NCI-H2227 (cell line): ENCODE measurements at regions not wholly inside any gene's neighbourhood (a gene's known extent, or its start where the extent isn't known, plus 50 kb on each side); places are given as distances from the start of the nearest gene placed in this dataset.

Experiments
- DNase-seq: peaks from one replicate; lab custom pipeline; 2025; ENCODE audit not compliant: unreplicated experiment; lab: John Stamatoyannopoulos, UW

DNA sequence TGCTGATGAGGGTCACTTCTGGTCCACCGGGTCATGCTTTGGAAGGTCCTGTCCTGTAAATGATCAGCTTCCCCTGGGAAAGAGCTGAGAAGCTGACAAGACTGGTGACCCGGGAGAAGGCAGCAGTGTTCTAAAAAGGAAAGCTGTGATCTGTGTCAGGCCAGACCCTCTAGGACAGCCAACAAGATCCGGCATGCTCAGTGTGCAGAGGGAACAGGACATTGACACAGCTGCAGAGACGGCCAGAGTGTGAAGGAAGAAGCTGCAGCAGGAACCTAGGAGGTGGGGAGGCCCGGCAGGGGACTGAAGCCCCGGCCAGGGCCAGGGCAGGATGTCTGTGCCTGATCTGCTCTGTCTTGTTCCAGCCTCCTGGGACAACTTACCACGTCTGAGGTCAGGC lies 372.7 kb upstream of the ID2 start:
- no peak for DNase-seq

DNA sequence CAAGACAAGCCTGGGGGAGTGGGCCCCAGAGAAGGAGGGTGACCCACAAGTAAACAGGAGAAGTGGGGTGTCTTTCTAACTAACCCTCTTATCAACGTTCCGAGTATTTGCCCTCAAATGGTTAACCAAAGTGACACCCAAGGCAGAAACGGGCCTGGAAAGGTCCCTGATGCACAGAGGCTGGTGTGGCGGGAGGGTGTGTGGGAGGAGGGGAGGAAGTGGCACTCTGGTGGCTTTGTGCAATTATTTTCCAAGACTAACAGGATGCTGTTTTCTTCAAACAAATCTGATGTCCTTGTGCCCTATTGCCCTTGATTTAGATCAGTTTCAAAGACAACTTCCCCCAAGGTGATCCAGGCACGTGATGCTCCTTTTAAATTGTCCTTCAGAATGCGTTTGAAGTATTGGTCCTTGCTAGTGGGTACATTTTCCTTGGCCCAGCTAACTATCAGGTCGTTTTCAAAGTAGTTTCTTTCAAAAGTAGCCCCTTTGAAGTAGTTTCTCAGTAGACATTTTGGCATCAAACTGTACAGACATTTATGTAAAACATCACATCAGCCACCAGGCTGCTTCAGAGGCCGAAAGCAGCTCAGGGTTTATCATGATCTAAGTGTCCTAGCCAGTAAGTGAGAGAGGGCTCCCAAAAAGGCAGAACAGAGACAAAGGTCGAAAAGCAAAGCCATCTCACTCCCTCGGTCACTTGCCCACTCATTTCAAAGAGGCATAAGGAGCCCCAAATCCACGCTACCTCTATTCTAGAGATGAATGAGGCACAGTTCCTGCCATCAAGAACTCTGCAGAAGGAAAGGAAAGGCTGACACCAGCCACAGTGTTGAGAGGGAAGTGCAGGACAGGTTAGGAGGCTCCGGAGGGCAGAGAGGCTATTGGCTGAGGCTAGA lies 371.1 kb upstream of the ID2 start:
- DNase-seq = no peak

- no peak for DNase-seq
Observed at GRCh38 chr2:8312221-8312620, 369.6 kb upstream of the ID2 start.

DNA sequence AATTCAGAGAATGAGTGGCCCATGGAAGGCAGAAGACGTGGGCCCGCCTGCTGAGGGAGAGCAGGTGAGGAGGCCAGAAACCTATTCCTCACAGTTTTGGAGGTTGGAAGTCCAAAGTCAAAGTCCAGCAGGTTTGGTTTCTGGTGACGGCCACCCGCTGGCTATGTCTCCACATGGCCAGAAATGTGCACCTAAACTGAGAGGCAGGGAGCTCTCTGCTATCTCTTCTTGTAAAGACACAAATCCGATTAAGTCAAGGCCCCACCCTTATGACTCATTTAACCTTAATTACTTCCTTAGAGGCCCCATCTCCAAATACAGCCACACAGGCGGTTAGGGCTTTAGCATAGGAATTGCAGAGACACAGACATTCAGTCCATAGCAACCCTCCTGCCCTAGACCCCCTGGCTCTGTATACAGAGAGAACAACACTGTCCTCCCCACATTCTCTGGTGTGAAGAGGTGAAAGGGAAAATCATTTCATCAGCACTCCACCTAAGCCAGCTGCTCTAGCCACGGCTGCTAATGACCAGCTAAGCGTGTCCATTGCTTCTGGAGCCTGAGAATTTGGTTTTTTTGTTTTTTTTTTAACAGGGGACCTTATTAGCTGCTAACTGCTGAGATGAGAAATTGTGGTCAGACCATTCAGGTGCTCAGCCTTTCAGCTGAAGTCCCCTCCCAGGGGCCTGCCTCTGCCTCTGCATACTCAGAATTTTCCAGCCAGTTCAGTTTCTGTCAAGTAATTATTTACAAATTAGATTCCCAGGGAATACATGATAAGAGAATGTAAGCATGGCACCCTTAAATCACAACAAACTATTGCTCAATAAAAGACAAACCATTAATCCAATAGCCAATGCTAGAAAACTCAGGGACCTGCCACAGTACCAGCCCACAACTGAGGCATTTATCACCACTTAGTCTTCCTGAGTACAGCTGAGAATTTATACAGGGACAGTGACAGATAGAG lies 368.7 kb upstream of the ID2 start:
- no peak for DNase-seq

GRCh38 chr2:8314063-8314462 lies 367.8 kb upstream of the ID2 start:
- DNase-seq = no peak

- DNase-seq = no peak
Observed at GRCh38 chr2:8315531-8316165, 366.2 kb upstream of the ID2 start.

DNA sequence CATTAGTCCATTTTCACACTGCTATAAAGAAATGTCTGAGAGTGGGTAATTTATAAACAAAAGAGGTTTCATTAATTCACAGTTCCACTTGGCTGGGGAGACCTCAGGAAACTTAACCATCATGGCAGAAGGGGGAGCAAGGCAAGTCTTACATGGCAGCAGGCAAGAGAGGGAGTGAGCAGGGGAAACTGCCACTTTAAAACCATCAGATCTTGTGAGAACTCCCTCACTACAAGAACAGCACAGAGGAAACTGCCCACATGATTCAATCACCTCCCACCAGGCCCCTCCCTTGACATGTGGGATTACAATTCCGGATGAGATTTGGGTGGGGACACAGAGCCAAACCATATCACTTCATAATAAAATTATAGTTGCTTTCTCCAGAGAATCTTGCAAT lies 365.5 kb upstream of the ID2 start:
- no peak for DNase-seq

DNA sequence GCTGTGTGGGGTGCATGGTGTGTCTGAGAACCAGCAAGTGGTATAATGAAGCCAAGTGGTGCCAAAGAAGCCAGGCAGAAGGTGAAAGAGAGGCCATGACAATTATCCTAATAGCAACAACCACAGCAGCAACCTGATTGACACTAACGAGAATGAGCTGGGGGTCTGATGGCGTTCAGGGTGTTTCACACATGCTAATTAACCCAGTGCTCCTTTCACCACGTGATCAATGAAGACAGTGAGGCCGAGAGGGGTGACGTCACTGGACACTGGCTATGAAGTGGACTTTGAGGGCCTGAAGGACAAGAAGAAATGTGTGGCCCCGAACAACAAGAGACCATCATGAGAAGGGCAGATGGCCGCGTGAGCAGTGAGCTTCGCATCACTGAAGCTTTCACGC lies 364.4 kb upstream of the ID2 start:
- no peak for DNase-seq

DNA sequence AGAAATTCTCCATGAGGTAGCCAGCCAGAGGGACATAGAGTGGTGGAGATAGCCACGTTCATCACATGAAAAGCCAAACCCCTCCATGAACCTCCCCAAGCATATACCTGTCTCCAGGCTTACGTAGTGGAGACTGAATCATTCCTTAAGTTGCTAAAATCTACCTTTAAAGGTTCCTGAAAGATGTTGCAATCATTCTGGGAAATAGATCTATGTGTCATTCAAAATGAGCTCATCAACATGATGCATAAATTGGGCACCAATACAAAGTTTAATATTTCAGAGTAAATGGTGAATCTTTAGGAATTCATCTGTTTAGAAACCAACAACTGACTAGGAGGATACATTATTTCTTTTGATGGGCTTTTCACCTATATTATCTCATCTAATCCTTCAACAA lies 362.6 kb upstream of the ID2 start:
- no peak for DNase-seq

- no peak for DNase-seq
Observed at GRCh38 chr2:8320311-8321066, 361.4 kb upstream of the ID2 start.

DNA sequence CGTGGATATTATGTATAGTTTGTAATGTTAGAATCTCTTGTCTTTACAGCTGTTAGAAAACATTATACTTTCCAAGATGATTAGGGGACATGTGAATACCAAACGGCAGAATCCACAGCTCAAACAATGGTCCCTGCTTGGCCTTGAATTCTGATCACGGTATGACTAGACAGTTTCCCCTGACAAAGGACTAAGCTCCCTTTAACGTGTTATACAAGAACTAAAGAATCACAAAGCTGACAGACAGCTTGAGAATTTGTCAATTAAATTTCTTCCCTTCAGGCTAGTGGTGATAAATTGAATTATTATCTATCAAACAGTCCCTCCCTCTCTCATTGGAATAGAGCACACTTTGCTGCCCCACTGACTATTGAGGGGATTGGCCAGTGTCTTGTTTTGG lies 359.2 kb upstream of the ID2 start:
- DNase-seq = no peak

DNA sequence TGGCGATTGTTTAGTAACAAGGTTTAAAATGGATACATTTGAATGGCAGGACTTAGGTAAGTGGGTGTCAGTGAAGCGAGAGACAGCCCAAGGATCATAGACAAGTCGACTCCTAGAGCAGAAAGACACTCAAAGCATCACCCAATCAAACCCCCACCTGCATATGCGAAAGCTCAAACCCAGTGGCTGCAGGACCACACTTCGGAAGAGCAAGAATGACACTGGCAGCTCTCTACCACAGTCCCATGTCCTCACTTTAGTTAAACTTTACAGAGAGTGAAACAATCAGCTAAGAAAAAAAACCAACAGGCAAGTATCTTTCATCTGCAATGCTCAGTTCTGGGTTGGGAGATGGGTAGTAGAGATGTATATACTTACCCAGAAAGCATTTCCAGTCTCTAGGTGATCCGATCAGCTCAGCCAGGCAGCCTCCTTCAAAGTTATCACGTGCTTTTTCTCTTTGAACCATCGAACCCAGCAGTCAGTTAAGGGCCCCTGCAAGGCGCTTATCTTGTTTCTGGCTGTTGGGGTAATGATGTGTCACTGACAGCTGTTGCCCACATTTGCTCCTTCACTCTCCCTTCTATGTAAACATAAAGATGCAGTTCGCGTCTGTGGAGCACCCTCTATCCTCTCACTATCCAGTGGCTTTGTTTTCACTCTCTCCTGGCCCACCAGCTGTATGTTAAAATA lies 357.5 kb upstream of the ID2 start:
- no peak for DNase-seq

- DNase-seq = no peak
Observed at GRCh38 chr2:8324901-8325300, 357.0 kb upstream of the ID2 start.

- no peak for DNase-seq
Observed at GRCh38 chr2:8327371-8328100, 354.3 kb upstream of the ID2 start.

DNA sequence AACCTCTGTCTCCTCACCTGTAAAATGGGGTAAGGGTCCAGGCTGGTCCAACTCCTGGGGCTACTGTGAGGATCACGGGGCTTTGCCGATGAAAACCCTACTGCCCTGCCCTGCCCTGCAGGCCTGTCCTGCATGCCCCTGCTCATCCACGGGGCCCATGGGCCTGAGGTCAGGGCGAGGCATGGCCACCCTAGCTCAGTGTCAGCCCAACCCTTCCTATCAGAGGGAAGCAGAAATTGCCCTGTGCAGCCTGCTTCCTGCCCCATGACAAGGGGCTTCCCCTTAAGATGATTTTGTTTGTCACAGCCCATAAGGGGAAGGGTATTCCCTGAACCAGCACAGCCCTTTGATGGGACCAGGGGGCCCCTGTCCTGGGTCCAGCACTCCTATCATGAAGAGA lies 353.6 kb upstream of the ID2 start:
- DNase-seq = no peak

DNA sequence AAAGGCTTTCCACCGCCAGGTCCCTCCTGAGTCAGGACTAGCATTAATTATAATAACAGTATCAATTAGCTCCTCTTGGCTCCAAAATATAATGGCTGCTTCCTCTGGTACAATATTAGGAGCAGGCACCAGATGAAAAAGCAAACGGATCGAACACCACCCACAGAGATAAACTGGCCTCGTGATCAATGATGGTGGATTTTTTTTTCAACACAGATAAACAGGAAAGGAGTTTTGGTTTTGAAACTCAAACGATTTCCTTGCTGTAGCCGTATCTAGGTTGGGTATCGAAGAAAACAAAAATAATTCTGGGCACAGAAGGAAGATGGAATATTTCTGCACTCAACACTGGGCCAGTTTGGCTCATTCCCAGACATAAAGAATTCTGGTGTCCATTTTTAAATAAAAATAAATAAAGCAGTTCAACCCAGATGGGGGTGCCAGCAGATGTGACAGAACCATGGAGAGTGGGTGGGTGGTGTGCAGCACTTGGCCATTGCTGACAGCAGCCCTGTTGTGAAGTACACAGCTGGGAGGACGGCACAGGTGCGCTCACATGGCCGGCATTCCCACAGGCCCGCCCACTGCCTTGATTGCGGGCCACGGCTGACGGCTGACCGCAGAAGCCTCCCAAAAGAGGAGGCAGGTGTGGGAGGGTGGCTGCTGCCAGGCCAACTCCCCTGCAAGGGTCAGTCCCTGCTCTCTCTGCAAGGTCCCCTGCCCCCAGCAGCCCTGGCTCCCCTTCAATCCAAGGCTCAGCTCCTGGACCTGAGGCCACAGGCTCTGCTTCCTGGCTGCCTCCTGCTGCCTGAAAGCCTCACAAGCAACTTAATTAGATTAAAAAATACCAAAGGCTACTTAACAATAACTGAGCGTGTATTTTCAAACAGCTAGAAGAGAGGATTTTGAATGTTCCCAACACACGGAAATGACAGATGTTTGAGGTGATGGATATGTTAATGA lies 351.9 kb upstream of the ID2 start:
- no peak for DNase-seq

- DNase-seq = no peak
Observed at GRCh38 chr2:8331068-8331467, 350.8 kb upstream of the ID2 start.

- no peak for DNase-seq
Observed at GRCh38 chr2:8332646-8333045, 349.2 kb upstream of the ID2 start.
